ENCODE measurements at regions not wholly inside any gene's neighbourhood (a gene's known extent, or its start where the extent isn't known, plus 50 kb on each side); places are given as distances from the start of the nearest gene placed in this dataset.

DNA sequence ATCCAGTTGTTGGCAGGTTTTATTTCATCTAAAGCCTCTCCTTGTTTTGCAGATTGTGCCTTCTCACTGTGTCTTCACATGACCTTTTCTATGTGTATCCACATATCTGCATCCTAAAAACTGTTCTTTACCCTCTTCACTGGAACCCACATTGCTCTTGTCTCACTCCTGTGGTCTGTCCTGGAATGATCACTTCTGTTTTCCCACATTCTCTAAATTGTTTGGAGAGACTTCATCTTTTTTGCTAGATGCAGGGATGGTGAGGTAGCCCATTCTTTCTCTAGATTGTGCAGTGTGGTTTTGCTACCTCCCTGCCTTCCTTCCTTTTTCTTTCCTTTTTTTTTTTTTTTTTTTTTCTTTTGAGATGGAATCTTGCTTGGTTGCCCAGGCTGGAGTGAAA, 608.6 kb upstream of the MIR17HG start:
- Histone ChIP-seq H3K9me2 (ENCODE audit: insufficient read depth) (no peaks in the 10 kb centered on the region), H3K9ac (ENCODE audit: low read length) (no peak overlapping the region), H3K36me3 (ENCODE audit: control insufficient read depth in 1 of 2, insufficient read depth in 2 of 2, low read length in 2 of 2) (no peaks in the 10 kb centered on the region), H3K4me3 (replicated peaks in 1 of 2; ENCODE audit: low read depth in 1 of 2, low read length in 2 of 2) (no peak overlapping the region), H3K9me3 (ENCODE audit: control insufficient read depth in 1 of 2, insufficient read depth in 1 of 2, low read depth in 1 of 2, low read length in 2 of 2) (no peaks in the 10 kb centered on the region), H3K27me3 (ENCODE audit: insufficient read depth, low read length) (no peaks in the 10 kb centered on the region), H2AFZ (ENCODE audit: low read depth, low read length, poor library complexity, severe bottlenecking) (no peak overlapping the region), H3K4me2 (ENCODE audit: low read length) (no peak overlapping the region), H3K27ac (ENCODE audit: low read depth, low read length) (no peak overlapping the region), H3K79me2 (ENCODE audit: insufficient read depth, low read length) (no peaks in the 10 kb centered on the region), H4K20me1 (ENCODE audit: insufficient read depth) (no peaks in the 10 kb centered on the region), H3K4me1 (ENCODE audit: control insufficient read depth in 1 of 2, insufficient read depth in 2 of 2, low read length in 2 of 2) (no peaks in the 10 kb centered on the region)
- BruUV-seq (replicated peaks), result no TSS peak
- TF ChIP-seq CEBPB (IDR thresholded peaks at IDR 0.05; ENCODE audit: low read depth) (no peak), FOSL1 (IDR thresholded peaks at IDR 0.05; ENCODE audit: low read depth) (no peak), ELF1 (IDR thresholded peaks at IDR 0.05; ENCODE audit: borderline replicate concordance, low read depth) (no peak), ZFX (IDR thresholded peaks at IDR 0.05) (no peak), EGR1 (IDR thresholded peaks at IDR 0.05; ENCODE audit: low read depth) (no peak), SIN3A (IDR thresholded peaks at IDR 0.05; ENCODE audit: low read depth) (no peak), EZH2phosphoT487 (IDR thresholded peaks at IDR 0.05; ENCODE audit: borderline replicate concordance) (no peak), ZNF274 (IDR thresholded peaks at IDR 0.05; ENCODE audit: low read depth, low read length) (no peak), JUND (IDR thresholded peaks at IDR 0.05) (no peak), POLR2AphosphoS5 (IDR thresholded peaks at IDR 0.05; ENCODE audit: low read depth, low read length) (no peak)
- ChIA-PET CTCF (no interaction called here), POLR2A (no interaction called here), RAD21 (ENCODE audit: low non-redundant PET in 1 of 2, low total read pairs in 2 of 2, uncharacterized antibody in 2 of 2, unreplicated experiment in 2 of 2) (no interaction called here)
- ATAC-seq, result no peak
- intact Hi-C loops (cut with micrococcal nuclease), result no loop called here
- no peak for DNase-seq (ENCODE audit: low read depth, low spot score)

DNA sequence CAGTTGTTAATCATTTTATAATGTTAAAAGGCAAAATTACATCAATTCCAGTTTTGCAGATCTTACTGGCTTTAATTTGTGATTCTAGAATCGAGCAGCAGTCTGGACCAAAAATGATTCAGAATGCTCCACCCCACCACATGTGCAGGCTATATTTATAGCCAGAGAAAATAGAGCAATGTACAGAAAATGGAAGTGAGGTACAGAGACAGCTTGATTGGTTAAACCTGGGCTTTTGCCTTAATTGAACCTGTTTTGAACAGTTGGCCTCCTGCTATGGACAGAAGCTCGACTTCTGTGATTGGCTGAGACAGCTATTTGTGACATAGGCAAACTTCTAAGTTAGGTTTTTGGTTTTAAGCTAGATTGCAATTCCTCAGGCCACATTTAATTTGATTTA, 607.4 kb upstream of the MIR17HG start:
- H3K9me3 ChIP-seq (ENCODE audit: control insufficient read depth in 1 of 2, insufficient read depth in 1 of 2, low read depth in 1 of 2, low read length in 2 of 2), result no peaks in the 10 kb centered on the region
- H3K4me3 ChIP-seq (replicated peaks in 1 of 2; ENCODE audit: low read depth in 1 of 2, low read length in 2 of 2), result no peak overlapping the region
- no peak overlapping the region for H3K4me2 ChIP-seq (ENCODE audit: low read length)
- H3K9me2 ChIP-seq (ENCODE audit: insufficient read depth), result no peaks in the 10 kb centered on the region
- H2AFZ ChIP-seq (ENCODE audit: low read depth, low read length, poor library complexity, severe bottlenecking), result no peak overlapping the region
- ATAC-seq (no peak), DNase-seq (ENCODE audit: low read depth, low spot score) (no peak)
- ChIA-PET RAD21 (ENCODE audit: low non-redundant PET in 1 of 2, low total read pairs in 2 of 2, uncharacterized antibody in 2 of 2, unreplicated experiment in 2 of 2) (no interaction called here), CTCF (no interaction called here), POLR2A (no interaction called here)
- no peaks in the 10 kb centered on the region for H3K27me3 ChIP-seq (ENCODE audit: insufficient read depth, low read length)
- H3K9ac ChIP-seq (ENCODE audit: low read length), result no peak overlapping the region
- H3K36me3 ChIP-seq (ENCODE audit: control insufficient read depth in 1 of 2, insufficient read depth in 2 of 2, low read length in 2 of 2), result no peaks in the 10 kb centered on the region
- no peaks in the 10 kb centered on the region for H3K79me2 ChIP-seq (ENCODE audit: insufficient read depth, low read length)
- no peak overlapping the region for H3K27ac ChIP-seq (ENCODE audit: low read depth, low read length)
- BruUV-seq (replicated peaks), result no TSS peak
- intact Hi-C loops (cut with micrococcal nuclease), result no loop called here
- H4K20me1 ChIP-seq (ENCODE audit: insufficient read depth), result no peaks in the 10 kb centered on the region
- H3K4me1 ChIP-seq (ENCODE audit: control insufficient read depth in 1 of 2, insufficient read depth in 2 of 2, low read length in 2 of 2), result no peaks in the 10 kb centered on the region
- TF ChIP-seq POLR2A (IDR thresholded peaks at IDR 0.05; ENCODE audit: borderline replicate concordance, extremely low read depth, insufficient read depth, insufficient read length), result no peak
- TF ChIP-seq, protein P1, sequence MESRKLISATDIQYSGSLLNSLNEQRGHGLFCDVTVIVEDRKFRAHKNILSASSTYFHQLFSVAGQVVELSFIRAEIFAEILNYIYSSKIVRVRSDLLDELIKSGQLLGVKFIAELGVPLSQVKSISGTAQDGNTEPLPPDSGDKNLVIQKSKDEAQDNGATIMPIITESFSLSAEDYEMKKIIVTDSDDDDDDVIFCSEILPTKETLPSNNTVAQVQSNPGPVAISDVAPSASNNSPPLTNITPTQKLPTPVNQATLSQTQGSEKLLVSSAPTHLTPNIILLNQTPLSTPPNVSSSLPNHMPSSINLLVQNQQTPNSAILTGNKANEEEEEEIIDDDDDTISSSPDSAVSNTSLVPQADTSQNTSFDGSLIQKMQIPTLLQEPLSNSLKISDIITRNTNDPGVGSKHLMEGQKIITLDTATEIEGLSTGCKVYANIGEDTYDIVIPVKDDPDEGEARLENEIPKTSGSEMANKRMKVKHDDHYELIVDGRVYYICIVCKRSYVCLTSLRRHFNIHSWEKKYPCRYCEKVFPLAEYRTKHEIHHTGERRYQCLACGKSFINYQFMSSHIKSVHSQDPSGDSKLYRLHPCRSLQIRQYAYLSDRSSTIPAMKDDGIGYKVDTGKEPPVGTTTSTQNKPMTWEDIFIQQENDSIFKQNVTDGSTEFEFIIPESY (IDR thresholded peaks at IDR 0.05; ENCODE audit: extremely low read depth, insufficient replicate concordance, low read length), result no peak
- no peak for TF ChIP-seq EZH2phosphoT487 (IDR thresholded peaks at IDR 0.05; ENCODE audit: borderline replicate concordance)
- no peak for TF ChIP-seq ATF3 (IDR thresholded peaks at IDR 0.05)
- no peak for TF ChIP-seq FOSL1 (IDR thresholded peaks at IDR 0.05; ENCODE audit: low read depth)
- no peak for TF ChIP-seq ZFX (IDR thresholded peaks at IDR 0.05)
- no peak for TF ChIP-seq JUND (IDR thresholded peaks at IDR 0.05)
- TF ChIP-seq ELF1 (IDR thresholded peaks at IDR 0.05; ENCODE audit: borderline replicate concordance, low read depth), result no peak
- no peak for TF ChIP-seq TCF7L2 (IDR thresholded peaks at IDR 0.05; ENCODE audit: borderline replicate concordance, extremely low read depth, insufficient read depth, insufficient read length)
- TF ChIP-seq ZNF274 (IDR thresholded peaks at IDR 0.05; ENCODE audit: low read depth, low read length), result no peak
- no peak for TF ChIP-seq SRF (IDR thresholded peaks at IDR 0.05; ENCODE audit: low read depth)
- no peak for TF ChIP-seq SP1 (IDR thresholded peaks at IDR 0.05; ENCODE audit: low read depth)
- no peak for TF ChIP-seq MAX (IDR thresholded peaks at IDR 0.05)
- TF ChIP-seq EGR1 (IDR thresholded peaks at IDR 0.05; ENCODE audit: low read depth), result no peak
- TF ChIP-seq POLR2AphosphoS5 (IDR thresholded peaks at IDR 0.05; ENCODE audit: low read depth, low read length), result no peak

All from HCT116 (cell line).